ENCODE measurements at regions not wholly inside any gene's neighbourhood (a gene's known extent, or its start where the extent isn't known, plus 50 kb on each side); places are given as distances from the start of the nearest gene placed in this dataset.

GRCh38 chr17:65472666-65473309 is 88.7 kb downstream of the AXIN2 start:
- intact Hi-C loops (cut with DNase I), result no loop called here
- DNase-seq, result peak in 5 of 7 donors; percentile 27 to 60 (median 43)
- H3K9me3 ChIP-seq (replicated peaks in 1 of 3), result no peaks in the 10 kb centered on the region
- peak overlapping the region in 2 of 5 donors; percentile 21 to 61 for H3K27ac ChIP-seq
- 67 to 81% (median 76%) methylated on average over 7 to 8 of the region's 8 CpGs for WGBS, 4 donors
- H3K36me3 ChIP-seq (replicated peaks in 1 of 2), result no peaks in the 10 kb centered on the region
- TF ChIP-seq CTCF (IDR thresholded peaks at IDR 0.05) (no peak), POLR2A (IDR thresholded peaks at IDR 0.05) (no peak)
- no peaks in the 10 kb centered on the region for H3K4me1 ChIP-seq (replicated peaks in 1 of 2)
- no peak overlapping the region for H3K4me3 ChIP-seq
- peaks cover 5% of the 10 kb centered on the region for H3K27me3 ChIP-seq

DNA sequence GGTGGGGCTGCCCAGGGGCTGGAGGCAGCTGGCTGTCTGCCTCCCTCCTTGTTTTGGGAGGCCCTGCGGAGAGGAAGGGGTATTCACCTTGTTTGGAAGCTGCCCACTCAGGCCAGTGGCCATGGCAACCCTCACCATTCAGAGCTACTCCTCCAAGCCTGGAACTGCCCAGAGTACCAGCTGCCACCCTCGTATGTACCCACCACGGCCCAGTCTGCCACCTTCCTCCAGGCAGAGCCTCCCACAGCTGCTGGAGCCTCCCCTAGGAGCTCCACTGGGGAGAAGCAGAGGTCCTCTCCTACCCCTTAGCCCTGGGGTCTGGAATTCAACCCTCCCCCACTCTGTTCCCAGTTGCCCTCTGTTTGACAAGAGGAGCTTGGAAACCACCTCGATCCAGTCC is 90.7 kb downstream of the AXIN2 start:
- no peak for DNase-seq
- no peak overlapping the region for H3K27ac ChIP-seq
- no peaks in the 10 kb centered on the region for H3K4me1 ChIP-seq (replicated peaks in 1 of 2)
- no peaks in the 10 kb centered on the region for H3K9me3 ChIP-seq (replicated peaks in 1 of 3)
- no peak overlapping the region for H3K4me3 ChIP-seq
- H3K36me3 ChIP-seq (replicated peaks in 1 of 2), result no peaks in the 10 kb centered on the region
- TF ChIP-seq CTCF (IDR thresholded peaks at IDR 0.05), result no peak
- no peak for TF ChIP-seq POLR2A (IDR thresholded peaks at IDR 0.05)
- no peaks in the 10 kb centered on the region for H3K27me3 ChIP-seq
- intact Hi-C loops (cut with DNase I), result no loop called here
- WGBS, 4 donors, result 60 to 69% (median 62%) methylated on average over 1 to 4 of the region's 4 CpGs

DNA sequence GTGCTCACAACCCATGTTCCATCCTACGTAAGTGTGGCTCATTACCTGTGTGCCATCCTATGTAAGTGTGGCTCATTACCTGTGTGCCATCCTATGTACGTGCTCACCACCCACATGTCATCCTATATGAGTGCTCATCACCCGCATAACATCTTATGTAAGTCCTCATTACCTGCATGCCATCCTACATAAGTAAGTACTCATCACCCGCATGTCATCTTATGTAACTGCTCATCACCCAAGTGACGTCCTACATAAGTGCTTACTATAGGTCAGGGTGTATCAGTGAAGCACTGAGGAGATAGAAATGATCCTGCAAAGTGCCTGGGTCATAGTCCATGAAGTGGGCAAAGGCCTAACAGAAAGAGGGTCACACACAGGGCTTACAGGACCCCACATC is 93.1 kb downstream of the AXIN2 start:
- intact Hi-C loops (cut with DNase I), result no loop called here
- no peaks in the 10 kb centered on the region for H3K4me1 ChIP-seq (replicated peaks in 1 of 2)
- no peaks in the 10 kb centered on the region for H3K36me3 ChIP-seq (replicated peaks in 1 of 2)
- no peak for TF ChIP-seq CTCF (IDR thresholded peaks at IDR 0.05)
- no peak for TF ChIP-seq POLR2A (IDR thresholded peaks at IDR 0.05)
- 89 to 93% (median 90%) methylated on average over 5 of the region's 5 CpGs for whole genome bisulfite sequencing, 4 donors
- H3K4me3 ChIP-seq, result no peak overlapping the region
- no peaks in the 10 kb centered on the region for H3K27me3 ChIP-seq
- DNase-seq, result no peak
- H3K27ac ChIP-seq, result no peak overlapping the region
- H3K9me3 ChIP-seq (replicated peaks in 1 of 3), result no peaks in the 10 kb centered on the region

DNA sequence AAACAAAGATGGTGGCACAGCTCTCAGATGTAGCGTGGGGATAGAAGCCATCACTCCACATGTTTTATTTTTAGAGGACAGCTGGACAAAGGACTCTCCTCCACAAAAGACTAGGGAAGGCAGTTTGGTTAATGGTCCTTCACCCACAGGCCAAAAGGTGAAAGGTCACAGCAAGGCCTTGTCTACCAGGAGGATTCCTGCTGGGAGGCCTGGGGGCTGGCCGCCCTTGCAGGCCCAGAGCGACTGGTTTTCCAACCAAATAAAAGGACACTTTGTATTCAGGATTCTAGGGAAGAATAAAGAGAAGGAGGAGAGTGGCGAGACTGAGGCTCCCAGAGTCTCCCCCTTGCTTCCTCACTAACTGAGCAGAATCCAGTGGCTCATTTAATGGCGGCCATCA is 94.3 kb downstream of the AXIN2 start:
- WGBS, 4 donors, result 81 to 89% (median 87%) methylated on average over 5 of the region's 5 CpGs
- Histone ChIP-seq H3K4me3 (no peak overlapping the region), H3K36me3 (replicated peaks in 1 of 2) (no peaks in the 10 kb centered on the region), H3K27ac (no peak overlapping the region), H3K9me3 (replicated peaks in 1 of 3) (no peaks in the 10 kb centered on the region), H3K27me3 (no peaks in the 10 kb centered on the region), H3K4me1 (replicated peaks in 1 of 2) (no peaks in the 10 kb centered on the region)
- intact Hi-C loops (cut with DNase I), result no loop called here
- no peak for DNase-seq
- TF ChIP-seq POLR2A (IDR thresholded peaks at IDR 0.05), result no peak
- TF ChIP-seq CTCF (IDR thresholded peaks at IDR 0.05), result no peak
